A673 (cell line): ENCODE measurements at regions not wholly inside any gene's neighbourhood (a gene's known extent, or its start where the extent isn't known, plus 50 kb on each side); places are given as distances from the start of the nearest gene placed in this dataset.

ENCODE experiments used
- BruUV-seq: library from RNA; stranded (reverse); fragments of 400-500 nt; replicated peaks from 2 replicates; lab custom pipeline; 2021; lab: Mats Ljungman, UMichigan
- CTCF ChIA-PET: fragments of 300-600 bp; sonication (Branson Sonifier 250); formaldehyde crosslinking; loops from one replicate; lab custom pipeline; 2022; ENCODE audit warnings: antibody characterized with exemption; lab: Charles Lee
- POLR2A ChIA-PET: fragments of 300-600 bp; sonication (Branson Sonifier 250); formaldehyde crosslinking; loops from one replicate; lab custom pipeline; 2022; ENCODE audit warnings: antibody characterized with exemption; ENCODE audit not compliant: low non-redundant PET; lab: Charles Lee
- DNase-seq: peaks from one replicate; pipeline ENCODE4 v3.0.0-alpha.2; 2015; ENCODE audit warnings: low spot score
- H3K27ac ChIP-seq: fragments of 200-600 bp; sonication (generic); 2 replicates; pipeline ENCODE4 v1.5.1; 2016; ENCODE audit warnings: mixed run types, low read depth, mild to moderate bottlenecking, mixed read lengths, antibody characterized with exemption, low read length; ENCODE audit not compliant: poor library complexity, severe bottlenecking
- H3K27me3 ChIP-seq: fragments of 200-600 bp; sonication (generic); replicated peaks from 2 replicates; pipeline ENCODE4 v1.6.1; 2017; ENCODE audit warnings: mixed run types, low read depth, mild to moderate bottlenecking, mixed read lengths, antibody characterized with exemption, low read length; ENCODE audit not compliant: insufficient read depth, poor library complexity
- H3K36me3 ChIP-seq: fragments of 200-600 bp; sonication (generic); 2 replicates; pipeline ENCODE4 v1.6.1; 2016; ENCODE audit warnings: mixed run types, mild to moderate bottlenecking, mixed read lengths, antibody characterized with exemption, low read length; ENCODE audit not compliant: insufficient read depth, poor library complexity, severe bottlenecking
- H3K4me1 ChIP-seq: fragments of 200-600 bp; sonication (generic); 2 replicates; pipeline ENCODE4 v1.6.1; 2017; ENCODE audit warnings: mixed run types, mild to moderate bottlenecking, mixed read lengths, antibody characterized with exemption, low read length; ENCODE audit not compliant: insufficient read depth, poor library complexity, severe bottlenecking
- H3K4me3 ChIP-seq: fragments of 200-600 bp; sonication (generic); 2 replicates; pipeline ENCODE4 v1.5.1; 2016; ENCODE audit warnings: low read depth, mixed run types, mild to moderate bottlenecking, mixed read lengths, low read length; ENCODE audit not compliant: poor library complexity, severe bottlenecking
- H3K9me3 ChIP-seq: fragments of 200-600 bp; sonication (generic); 2 replicates; pipeline ENCODE4 v1.6.1; 2016; ENCODE audit warnings: mixed run types, low read depth, mild to moderate bottlenecking, mixed read lengths, antibody characterized with exemption, low read length; ENCODE audit not compliant: poor library complexity, severe bottlenecking
- EZH2 ChIP-seq: fragments of 200-600 bp; sonication (generic); IDR thresholded peaks from 2 replicates; pipeline ENCODE4 v1.6.1; 2017; ENCODE audit warnings: borderline replicate concordance, low read depth, mild to moderate bottlenecking, mixed read lengths, antibody characterized with exemption, low read length; ENCODE audit not compliant: poor library complexity, severe bottlenecking
- intact Hi-C: fragments of 100-400 bp; cut with micrococcal nuclease; formaldehyde crosslinking; loops from one replicate; pipeline ENCODE4 v1.10.0; 2022; ENCODE audit not compliant: unreplicated experiment
- TF ChIP-seq, protein P1 (sequence below): fragments of 300-800, 200-600 bp; sonication (generic); conservative IDR thresholded peaks from 2 replicates; pipeline ENCODE4 v1.5.1; 2017; ENCODE audit warnings: low read depth, mild to moderate bottlenecking, antibody characterized with exemption, low read length, moderate library complexity, mixed read lengths

- ChIA-PET CTCF (no interaction called here), POLR2A (no interaction called here)
- H3K9me3 ChIP-seq, result no peaks in the 10 kb centered on the region
- intact Hi-C loops, result no loop called here
- H3K36me3 ChIP-seq, result no peaks in the 10 kb centered on the region
- H3K4me3 ChIP-seq, result no peak overlapping the region
- TF ChIP-seq, protein P1, sequence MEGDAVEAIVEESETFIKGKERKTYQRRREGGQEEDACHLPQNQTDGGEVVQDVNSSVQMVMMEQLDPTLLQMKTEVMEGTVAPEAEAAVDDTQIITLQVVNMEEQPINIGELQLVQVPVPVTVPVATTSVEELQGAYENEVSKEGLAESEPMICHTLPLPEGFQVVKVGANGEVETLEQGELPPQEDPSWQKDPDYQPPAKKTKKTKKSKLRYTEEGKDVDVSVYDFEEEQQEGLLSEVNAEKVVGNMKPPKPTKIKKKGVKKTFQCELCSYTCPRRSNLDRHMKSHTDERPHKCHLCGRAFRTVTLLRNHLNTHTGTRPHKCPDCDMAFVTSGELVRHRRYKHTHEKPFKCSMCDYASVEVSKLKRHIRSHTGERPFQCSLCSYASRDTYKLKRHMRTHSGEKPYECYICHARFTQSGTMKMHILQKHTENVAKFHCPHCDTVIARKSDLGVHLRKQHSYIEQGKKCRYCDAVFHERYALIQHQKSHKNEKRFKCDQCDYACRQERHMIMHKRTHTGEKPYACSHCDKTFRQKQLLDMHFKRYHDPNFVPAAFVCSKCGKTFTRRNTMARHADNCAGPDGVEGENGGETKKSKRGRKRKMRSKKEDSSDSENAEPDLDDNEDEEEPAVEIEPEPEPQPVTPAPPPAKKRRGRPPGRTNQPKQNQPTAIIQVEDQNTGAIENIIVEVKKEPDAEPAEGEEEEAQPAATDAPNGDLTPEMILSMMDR, result no peak
- TF ChIP-seq EZH2, result no peak
- no TSS peak for BruUV-seq
- DNase-seq, result peak; percentile 85
- peaks cover 7% of the 10 kb centered on the region for H3K4me1 ChIP-seq
- no peak overlapping the region for H3K27ac ChIP-seq
- no peaks in the 10 kb centered on the region for H3K27me3 ChIP-seq
These were observed 259.2 kb upstream of the SORL1-AS1 start for GRCh38 chr11:121711939-121712338.

DNA sequence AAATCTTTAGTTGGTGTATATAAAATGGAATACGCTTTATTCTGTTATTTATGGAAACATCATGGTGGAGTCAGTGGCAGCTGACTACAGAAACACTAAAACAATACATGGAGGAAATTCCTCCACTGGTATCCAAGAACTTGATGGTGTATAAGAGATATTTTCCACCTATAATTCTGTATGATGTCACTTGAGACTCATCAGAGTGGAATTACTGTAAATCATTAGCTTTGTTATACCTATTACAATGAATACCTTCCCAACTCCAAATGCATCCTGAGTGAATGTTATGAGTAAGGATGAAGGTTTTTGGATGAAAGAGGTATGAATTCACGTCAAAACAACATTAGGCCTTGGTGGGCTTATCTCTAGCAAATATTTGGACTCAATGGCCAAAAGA lies 258.5 kb upstream of the SORL1-AS1 start:
- DNase-seq, result no peak
- no peaks in the 10 kb centered on the region for H3K27me3 ChIP-seq
- POLR2A ChIA-PET, result no interaction called here
- no peak overlapping the region for H3K27ac ChIP-seq
- CTCF ChIA-PET, result no interaction called here
- no peak for TF ChIP-seq EZH2
- TF ChIP-seq, protein P1, result no peak
- intact Hi-C loops, result no loop called here
- BruUV-seq, result no TSS peak
- no peaks in the 10 kb centered on the region for H3K9me3 ChIP-seq
- H3K36me3 ChIP-seq, result no peaks in the 10 kb centered on the region
- H3K4me3 ChIP-seq, result no peak overlapping the region
- peaks cover 7% of the 10 kb centered on the region for H3K4me1 ChIP-seq

GRCh38 chr11:121706884-121707420 lies 254.2 kb upstream of the SORL1-AS1 start:
- no peak for DNase-seq
- Histone ChIP-seq H3K4me1 (peaks cover 5% of the 10 kb centered on the region), H3K27me3 (no peaks in the 10 kb centered on the region), H3K36me3 (no peaks in the 10 kb centered on the region), H3K9me3 (no peaks in the 10 kb centered on the region), H3K4me3 (no peak overlapping the region), H3K27ac (no peak overlapping the region)
- intact Hi-C loops, result no loop called here
- ChIA-PET POLR2A (no interaction called here), CTCF (no interaction called here)
- no peak for TF ChIP-seq EZH2
- TF ChIP-seq, protein P1, result no peak
- BruUV-seq, result no TSS peak
